ENCODE measurements at regions not wholly inside any gene's neighbourhood (a gene's known extent, or its start where the extent isn't known, plus 50 kb on each side); places are given as distances from the start of the nearest gene placed in this dataset.
"Not testable (repeated sequence)": the region's sequence is repeated elsewhere in the genome, so short reads cannot be mapped to it uniquely, and the experiment has no call there.

DNA sequence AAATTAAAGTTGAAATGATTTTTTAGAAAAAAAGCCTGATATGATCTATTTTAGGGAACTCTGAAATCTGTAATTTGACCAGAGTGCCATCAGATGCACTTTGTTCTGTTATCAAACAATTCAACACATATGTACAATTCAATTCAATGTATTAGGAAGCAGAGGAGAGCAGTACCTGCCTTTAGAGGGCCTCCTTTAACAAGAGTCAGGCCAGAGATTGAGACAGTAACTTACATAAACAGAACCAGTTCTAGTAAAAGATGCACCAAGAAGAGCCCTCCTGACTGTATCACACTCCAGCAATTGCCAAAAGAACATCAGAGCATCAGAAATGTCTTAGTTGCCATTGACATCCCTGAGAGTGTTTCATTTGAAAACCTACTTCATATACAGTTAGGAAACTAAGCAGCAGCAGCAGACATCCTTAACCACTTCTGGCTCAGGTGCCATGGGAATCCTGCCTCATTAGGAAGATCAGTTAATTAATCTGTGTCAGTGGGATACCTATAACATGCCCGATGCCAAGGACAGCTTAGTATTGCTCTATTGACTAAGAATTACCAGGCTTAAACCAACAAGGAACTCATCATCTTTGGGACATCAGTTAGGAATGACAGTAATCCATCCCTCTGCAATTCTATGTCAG, 1222.6 kb upstream of the LRRN3 start:
- DNase-seq (ENCODE audit: low read depth, low spot score), result no peak
- Histone ChIP-seq H3K9me3 (ENCODE audit: control insufficient read depth, insufficient read depth, low read length) (no peaks in the 10 kb centered on the region), H3K36me3 (ENCODE audit: control insufficient read depth, insufficient read depth, low read length) (no peaks in the 10 kb centered on the region), H3K4me1 (ENCODE audit: control insufficient read depth, insufficient read depth, low read length) (no peaks in the 10 kb centered on the region), H3K27me3 (ENCODE audit: control insufficient read depth, insufficient read depth, low read length) (no peaks in the 10 kb centered on the region), H3K4me3 (ENCODE audit: low read length) (no peak overlapping the region), H3K27ac (ENCODE audit: low read length) (no peak overlapping the region)
- no CpG with 5 or more reads among the region's 1 CpG for WGBS (ENCODE audit: insufficient coverage, insufficient read length)

DNA sequence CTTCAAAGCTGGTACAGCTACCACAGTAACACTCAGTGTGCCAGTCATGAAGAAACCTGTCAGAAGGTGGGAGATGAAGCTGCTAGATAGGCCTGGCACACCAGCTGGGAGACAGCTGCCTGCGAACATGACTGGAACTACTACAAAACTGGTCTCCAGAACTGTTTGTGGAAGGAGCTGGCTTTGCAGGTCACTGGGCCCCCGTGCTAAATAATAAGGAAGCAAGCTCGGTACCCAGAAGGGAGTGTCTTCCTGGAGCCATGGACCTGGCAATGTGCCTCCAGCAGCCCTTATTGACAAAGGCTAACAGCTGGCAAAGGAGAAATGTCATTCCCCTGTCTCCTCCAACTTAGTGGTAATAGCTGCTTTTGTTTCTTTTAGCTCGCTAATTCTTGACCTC, 1217.6 kb upstream of the LRRN3 start:
- no peak overlapping the region for H3K27ac ChIP-seq (ENCODE audit: low read length)
- no peaks in the 10 kb centered on the region for H3K4me1 ChIP-seq (ENCODE audit: control insufficient read depth, insufficient read depth, low read length)
- no peaks in the 10 kb centered on the region for H3K9me3 ChIP-seq (ENCODE audit: control insufficient read depth, insufficient read depth, low read length)
- H3K36me3 ChIP-seq (ENCODE audit: control insufficient read depth, insufficient read depth, low read length), result no peaks in the 10 kb centered on the region
- H3K27me3 ChIP-seq (ENCODE audit: control insufficient read depth, insufficient read depth, low read length), result no peaks in the 10 kb centered on the region
- no peak for DNase-seq (ENCODE audit: low read depth, low spot score)
- H3K4me3 ChIP-seq (ENCODE audit: low read length), result no peak overlapping the region
- no CpG with 5 or more reads among the region's 4 CpGs for WGBS (ENCODE audit: insufficient coverage, insufficient read length)

DNA sequence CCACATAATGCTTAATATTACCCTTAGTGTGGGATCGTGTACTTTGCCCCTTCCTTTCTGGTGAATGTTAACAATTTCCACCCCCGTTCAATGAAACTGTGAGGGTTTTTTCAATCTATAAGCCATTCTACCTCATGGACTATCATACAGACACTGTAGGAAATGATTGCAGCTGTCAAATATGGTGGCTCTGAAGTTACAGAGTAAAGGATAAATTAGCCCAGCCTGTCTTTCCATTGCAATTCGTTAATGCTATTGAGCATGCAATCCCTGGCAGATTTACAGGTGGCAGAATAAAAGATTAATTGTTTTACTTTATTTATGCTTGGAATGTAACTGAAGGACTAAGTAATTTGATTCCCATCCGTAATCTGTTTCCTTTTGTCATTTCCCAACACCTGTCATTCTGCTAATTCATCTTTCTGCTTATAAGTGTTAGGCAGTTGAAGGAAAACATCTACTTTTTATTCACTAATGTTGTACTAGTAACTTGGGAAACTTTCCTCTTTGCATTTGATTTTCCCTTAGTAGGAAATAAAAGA, 1211.6 kb upstream of the LRRN3 start:
- no peaks in the 10 kb centered on the region for H3K4me1 ChIP-seq (ENCODE audit: control insufficient read depth, insufficient read depth, low read length)
- H3K4me3 ChIP-seq (ENCODE audit: low read length), result no peak overlapping the region
- no CpG with 5 or more reads among the region's 4 CpGs for WGBS (ENCODE audit: insufficient coverage, insufficient read length)
- DNase-seq (ENCODE audit: low read depth, low spot score), result no peak
- no peaks in the 10 kb centered on the region for H3K9me3 ChIP-seq (ENCODE audit: control insufficient read depth, insufficient read depth, low read length)
- no peaks in the 10 kb centered on the region for H3K27me3 ChIP-seq (ENCODE audit: control insufficient read depth, insufficient read depth, low read length)
- no peak overlapping the region for H3K27ac ChIP-seq (ENCODE audit: low read length)
- H3K36me3 ChIP-seq (ENCODE audit: control insufficient read depth, insufficient read depth, low read length), result no peaks in the 10 kb centered on the region

GRCh38 chr7:109890622-109891021, 1200.3 kb upstream of the LRRN3 start:
- Histone ChIP-seq H3K27ac (ENCODE audit: low read length) (no peak overlapping the region), H3K4me3 (ENCODE audit: low read length) (no peak overlapping the region), H3K9me3 (ENCODE audit: control insufficient read depth, insufficient read depth, low read length) (no peaks in the 10 kb centered on the region), H3K27me3 (ENCODE audit: control insufficient read depth, insufficient read depth, low read length) (no peaks in the 10 kb centered on the region), H3K4me1 (ENCODE audit: control insufficient read depth, insufficient read depth, low read length) (no peaks in the 10 kb centered on the region), H3K36me3 (ENCODE audit: control insufficient read depth, insufficient read depth, low read length) (no peaks in the 10 kb centered on the region)
- DNase-seq (ENCODE audit: low read depth, low spot score), result no peak
- WGBS (ENCODE audit: insufficient coverage, insufficient read length), result no CpG with 5 or more reads among the region's 1 CpG

DNA sequence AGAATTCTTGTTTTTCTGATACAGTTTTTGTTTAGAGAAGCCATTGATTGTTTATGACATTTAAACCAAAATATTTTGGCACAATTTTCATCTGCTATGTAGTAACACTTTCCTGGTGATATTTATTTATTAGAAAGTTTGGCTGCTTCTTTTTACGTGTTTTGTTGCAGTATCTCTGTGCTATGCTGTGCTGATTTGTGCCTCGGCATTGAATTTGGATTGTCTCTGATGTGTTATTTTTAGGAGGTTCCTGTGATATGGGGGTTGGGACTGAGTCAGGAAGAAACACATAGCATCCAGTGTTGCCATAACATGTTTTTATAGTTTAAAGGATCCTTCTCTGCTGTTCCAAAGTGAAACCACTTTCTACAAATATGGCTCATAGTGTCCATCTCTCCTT, 1197.7 kb upstream of the LRRN3 start:
- DNase-seq (ENCODE audit: low read depth, low spot score), result no peak
- no peaks in the 10 kb centered on the region for H3K4me1 ChIP-seq (ENCODE audit: control insufficient read depth, insufficient read depth, low read length)
- H3K27ac ChIP-seq (ENCODE audit: low read length), result no peak overlapping the region
- H3K9me3 ChIP-seq (ENCODE audit: control insufficient read depth, insufficient read depth, low read length), result no peaks in the 10 kb centered on the region
- H3K36me3 ChIP-seq (ENCODE audit: control insufficient read depth, insufficient read depth, low read length), result no peaks in the 10 kb centered on the region
- no peak overlapping the region for H3K4me3 ChIP-seq (ENCODE audit: low read length)
- no CpG with 5 or more reads among the region's 2 CpGs for WGBS (ENCODE audit: insufficient coverage, insufficient read length)
- no peaks in the 10 kb centered on the region for H3K27me3 ChIP-seq (ENCODE audit: control insufficient read depth, insufficient read depth, low read length)

GRCh38 chr7:109895536-109895935, 1195.4 kb upstream of the LRRN3 start:
- Histone ChIP-seq H3K9me3 (ENCODE audit: control insufficient read depth, insufficient read depth, low read length) (no peaks in the 10 kb centered on the region), H3K27ac (ENCODE audit: low read length) (no peak overlapping the region), H3K36me3 (ENCODE audit: control insufficient read depth, insufficient read depth, low read length) (no peaks in the 10 kb centered on the region), H3K4me3 (ENCODE audit: low read length) (no peak overlapping the region), H3K4me1 (ENCODE audit: control insufficient read depth, insufficient read depth, low read length) (no peaks in the 10 kb centered on the region), H3K27me3 (ENCODE audit: control insufficient read depth, insufficient read depth, low read length) (no peaks in the 10 kb centered on the region)
- WGBS (ENCODE audit: insufficient coverage, insufficient read length), result no CpG with 5 or more reads among the region's 3 CpGs
- no peak for DNase-seq (ENCODE audit: low read depth, low spot score)

GRCh38 chr7:109901926-109902325, 1189.0 kb upstream of the LRRN3 start:
- DNase-seq (ENCODE audit: low read depth, low spot score), result no peak
- H3K4me3 ChIP-seq (ENCODE audit: low read length), result no peak overlapping the region
- no CpG with 5 or more reads among the region's 1 CpG for WGBS (ENCODE audit: insufficient coverage, insufficient read length)
- no peak overlapping the region for H3K27ac ChIP-seq (ENCODE audit: low read length)
- no peaks in the 10 kb centered on the region for H3K36me3 ChIP-seq (ENCODE audit: control insufficient read depth, insufficient read depth, low read length)
- H3K4me1 ChIP-seq (ENCODE audit: control insufficient read depth, insufficient read depth, low read length), result no peaks in the 10 kb centered on the region
- H3K27me3 ChIP-seq (ENCODE audit: control insufficient read depth, insufficient read depth, low read length), result no peaks in the 10 kb centered on the region
- H3K9me3 ChIP-seq (ENCODE audit: control insufficient read depth, insufficient read depth, low read length), result no peaks in the 10 kb centered on the region

DNA sequence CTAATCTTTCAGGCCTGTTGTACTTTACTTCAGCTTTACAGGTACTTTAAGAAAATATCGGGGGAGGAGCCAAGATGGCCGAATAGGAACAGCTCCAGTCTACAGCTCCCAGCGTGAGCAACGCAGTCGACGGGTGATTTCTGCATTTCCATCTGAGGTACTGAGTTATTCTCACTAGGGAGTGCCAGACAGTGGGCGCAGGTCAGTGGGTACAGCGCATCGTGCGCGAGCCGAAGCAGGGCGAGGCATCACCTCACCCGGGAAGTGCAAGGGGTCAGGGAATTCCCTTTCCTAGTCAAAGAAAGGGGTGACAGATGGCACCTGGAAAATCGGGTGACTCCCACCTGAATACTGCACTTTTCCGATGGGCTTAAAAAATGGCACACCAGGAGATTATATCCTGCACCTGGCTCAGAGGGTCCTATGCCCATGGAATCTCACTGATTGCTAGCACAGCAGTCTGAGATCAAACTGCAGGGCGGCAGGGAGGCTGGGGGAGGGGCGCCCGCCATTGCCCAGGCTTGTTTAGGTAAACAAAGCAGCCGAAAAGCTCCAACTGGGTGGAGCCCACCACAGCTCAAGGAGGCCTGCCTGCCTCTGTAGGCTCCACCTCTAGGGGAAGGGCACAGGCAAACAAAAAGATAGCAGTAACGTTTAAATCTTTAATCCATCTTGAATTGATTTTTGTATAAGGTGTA, 1185.4 kb upstream of the LRRN3 start:
- WGBS (ENCODE audit: insufficient coverage, insufficient read length), result no CpG with 5 or more reads among the region's 21 CpGs

DNA sequence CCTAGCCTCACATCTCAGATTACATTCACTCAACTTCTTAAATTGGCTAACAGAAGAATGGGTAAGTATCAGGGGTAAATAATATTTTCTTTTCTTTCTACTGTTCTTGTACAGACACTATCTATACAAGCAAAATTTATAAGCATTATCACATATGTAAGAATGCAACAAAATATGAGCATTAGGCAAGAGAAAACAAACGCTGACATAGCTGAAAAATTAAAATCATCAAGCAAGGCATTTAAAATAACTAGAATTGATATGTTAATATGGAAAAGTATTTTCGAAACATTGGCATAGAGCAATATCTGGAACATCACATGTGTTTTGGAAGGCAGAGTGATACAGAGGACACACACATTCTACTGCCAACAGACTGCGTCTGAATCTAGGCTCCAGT, 1175.3 kb upstream of the LRRN3 start:
- Histone ChIP-seq H3K36me3 (ENCODE audit: control insufficient read depth, insufficient read depth, low read length) (no peaks in the 10 kb centered on the region), H3K4me1 (ENCODE audit: control insufficient read depth, insufficient read depth, low read length) (no peaks in the 10 kb centered on the region), H3K27ac (ENCODE audit: low read length) (no peak overlapping the region), H3K27me3 (ENCODE audit: control insufficient read depth, insufficient read depth, low read length) (no peaks in the 10 kb centered on the region), H3K4me3 (ENCODE audit: low read length) (no peak overlapping the region), H3K9me3 (ENCODE audit: control insufficient read depth, insufficient read depth, low read length) (no peaks in the 10 kb centered on the region)
- no peak for DNase-seq (ENCODE audit: low read depth, low spot score)
- no CpG with 5 or more reads among the region's 3 CpGs for WGBS (ENCODE audit: insufficient coverage, insufficient read length)

More for the DNA sequence above, 1185.4 kb upstream of the LRRN3 start:
- not testable (repeated sequence) for H3K27ac ChIP-seq (ENCODE audit: low read length); H3K4me3 ChIP-seq (ENCODE audit: low read length); DNase-seq (ENCODE audit: low read depth, low spot score); H3K9me3 ChIP-seq (ENCODE audit: control insufficient read depth, insufficient read depth, low read length); H3K36me3 ChIP-seq (ENCODE audit: control insufficient read depth, insufficient read depth, low read length); H3K4me1 ChIP-seq (ENCODE audit: control insufficient read depth, insufficient read depth, low read length); H3K27me3 ChIP-seq (ENCODE audit: control insufficient read depth, insufficient read depth, low read length)

- H3K27me3 ChIP-seq (ENCODE audit: control insufficient read depth, insufficient read depth, low read length), result no peaks in the 10 kb centered on the region
- H3K4me1 ChIP-seq (ENCODE audit: control insufficient read depth, insufficient read depth, low read length), result no peaks in the 10 kb centered on the region
- no CpG with 5 or more reads among the region's 2 CpGs for WGBS (ENCODE audit: insufficient coverage, insufficient read length)
- H3K9me3 ChIP-seq (ENCODE audit: control insufficient read depth, insufficient read depth, low read length), result no peaks in the 10 kb centered on the region; the same call in 1 of the 2 replicates
- no peak for DNase-seq (ENCODE audit: low read depth, low spot score)
- no peaks in the 10 kb centered on the region for H3K36me3 ChIP-seq (ENCODE audit: control insufficient read depth, insufficient read depth, low read length)
- H3K4me3 ChIP-seq (ENCODE audit: low read length), result no peak overlapping the region
- H3K27ac ChIP-seq (ENCODE audit: low read length), result no peak overlapping the region
Measured at GRCh38 chr7:109926738-109927137, 1164.2 kb upstream of the LRRN3 start.
